Mononuclear cell (primary cell): ENCODE measurements at regions not wholly inside any gene's neighbourhood (a gene's known extent, or its start where the extent isn't known, plus 50 kb on each side); places are given as distances from the start of the nearest gene placed in this dataset.

Experiments used
- H3K27me3 ChIP-seq: 2 replicates; pipeline ENCODE4 v1.6.0; 2011; ENCODE audit warnings: low read length, control low read depth; ENCODE audit not compliant: insufficient read depth
- H3K4me1 ChIP-seq: 2 replicates; pipeline ENCODE4 v1.5.1; 2011; ENCODE audit warnings: mild to moderate bottlenecking, low read length, control low read depth; ENCODE audit not compliant: insufficient read depth
- H3K4me3 ChIP-seq: 2 replicates; pipeline ENCODE4 v1.5.1; 2011; ENCODE audit warnings: mild to moderate bottlenecking, low read length, moderate library complexity
- H3K9me3 ChIP-seq: 2 replicates; pipeline ENCODE4 v1.5.1; 2011; ENCODE audit warnings: low read depth, mild to moderate bottlenecking, control low read depth, low read length

GRCh38 chr14:71190770-71191374 lies 283.6 kb downstream of the PCNX1 start:
- Histone ChIP-seq H3K4me1 (no peaks in the 10 kb centered on the region), H3K27me3 (no peaks in the 10 kb centered on the region), H3K9me3 (no peaks in the 10 kb centered on the region), H3K4me3 (no peak overlapping the region)

- no peaks in the 10 kb centered on the region for H3K4me1 ChIP-seq
- no peaks in the 10 kb centered on the region for H3K9me3 ChIP-seq
- no peaks in the 10 kb centered on the region for H3K27me3 ChIP-seq
- no peak overlapping the region for H3K4me3 ChIP-seq
Measured at GRCh38 chr14:71193663-71194062, 286.4 kb downstream of the PCNX1 start.

- no peaks in the 10 kb centered on the region for H3K9me3 ChIP-seq
- H3K4me1 ChIP-seq = no peaks in the 10 kb centered on the region
- H3K4me3 ChIP-seq = no peak overlapping the region
- no peaks in the 10 kb centered on the region for H3K27me3 ChIP-seq
Measured at GRCh38 chr14:71194251-71194650, 287.0 kb downstream of the PCNX1 start.

GRCh38 chr14:71196921-71197320 lies 289.7 kb downstream of the PCNX1 start:
- Histone ChIP-seq H3K9me3 (no peaks in the 10 kb centered on the region), H3K4me1 (no peaks in the 10 kb centered on the region), H3K4me3 (no peak overlapping the region), H3K27me3 (no peaks in the 10 kb centered on the region)

- Histone ChIP-seq H3K27me3 (no peaks in the 10 kb centered on the region), H3K4me1 (no peaks in the 10 kb centered on the region), H3K4me3 (no peak overlapping the region), H3K9me3 (no peaks in the 10 kb centered on the region)
Measured at GRCh38 chr14:71198687-71199086, 291.4 kb downstream of the PCNX1 start.

GRCh38 chr14:71201840-71202239 lies 294.6 kb downstream of the PCNX1 start:
- no peak overlapping the region for H3K4me3 ChIP-seq
- no peaks in the 10 kb centered on the region for H3K9me3 ChIP-seq
- H3K4me1 ChIP-seq = no peaks in the 10 kb centered on the region
- no peaks in the 10 kb centered on the region for H3K27me3 ChIP-seq

- Histone ChIP-seq H3K9me3 (no peaks in the 10 kb centered on the region), H3K4me3 (no peak overlapping the region), H3K27me3 (no peaks in the 10 kb centered on the region), H3K4me1 (no peaks in the 10 kb centered on the region)
Measured at GRCh38 chr14:71202881-71203280, 295.6 kb downstream of the PCNX1 start.

GRCh38 chr14:71203306-71203705 lies 296.0 kb downstream of the PCNX1 start:
- Histone ChIP-seq H3K4me1 (no peaks in the 10 kb centered on the region), H3K27me3 (no peaks in the 10 kb centered on the region), H3K4me3 (no peak overlapping the region), H3K9me3 (no peaks in the 10 kb centered on the region)

- Histone ChIP-seq H3K4me3 (no peak overlapping the region), H3K4me1 (no peaks in the 10 kb centered on the region), H3K27me3 (no peaks in the 10 kb centered on the region), H3K9me3 (no peaks in the 10 kb centered on the region)
Measured at GRCh38 chr14:71204231-71204630, 297.0 kb downstream of the PCNX1 start.

- Histone ChIP-seq H3K4me3 (no peak overlapping the region), H3K4me1 (no peaks in the 10 kb centered on the region), H3K27me3 (no peaks in the 10 kb centered on the region), H3K9me3 (no peaks in the 10 kb centered on the region)
Measured at GRCh38 chr14:71204768-71205167, 297.5 kb downstream of the PCNX1 start.

GRCh38 chr14:71206123-71206522 lies 298.9 kb downstream of the PCNX1 start:
- no peak overlapping the region for H3K4me3 ChIP-seq
- H3K27me3 ChIP-seq = no peaks in the 10 kb centered on the region
- H3K9me3 ChIP-seq = no peaks in the 10 kb centered on the region
- no peaks in the 10 kb centered on the region for H3K4me1 ChIP-seq

GRCh38 chr14:71206766-71207371 lies 299.6 kb downstream of the PCNX1 start:
- H3K9me3 ChIP-seq = no peaks in the 10 kb centered on the region
- H3K4me3 ChIP-seq = no peak overlapping the region
- no peaks in the 10 kb centered on the region for H3K27me3 ChIP-seq
- no peaks in the 10 kb centered on the region for H3K4me1 ChIP-seq

- H3K9me3 ChIP-seq = no peaks in the 10 kb centered on the region
- H3K4me3 ChIP-seq = no peak overlapping the region
- H3K27me3 ChIP-seq = no peaks in the 10 kb centered on the region
- H3K4me1 ChIP-seq = no peaks in the 10 kb centered on the region
Measured at GRCh38 chr14:71208702-71209357, 301.6 kb downstream of the PCNX1 start.

- H3K4me1 ChIP-seq = no peaks in the 10 kb centered on the region
- no peak overlapping the region for H3K4me3 ChIP-seq
- no peaks in the 10 kb centered on the region for H3K9me3 ChIP-seq
- H3K27me3 ChIP-seq = no peaks in the 10 kb centered on the region
Measured at GRCh38 chr14:71209888-71210287, 302.6 kb downstream of the PCNX1 start.

- H3K27me3 ChIP-seq = no peaks in the 10 kb centered on the region
- H3K9me3 ChIP-seq = no peaks in the 10 kb centered on the region
- H3K4me1 ChIP-seq = no peaks in the 10 kb centered on the region
- no peak overlapping the region for H3K4me3 ChIP-seq
Measured at GRCh38 chr14:71212093-71212492, 304.8 kb downstream of the PCNX1 start.

GRCh38 chr14:71212683-71213107 lies 305.4 kb downstream of the PCNX1 start:
- no peaks in the 10 kb centered on the region for H3K9me3 ChIP-seq
- no peak overlapping the region for H3K4me3 ChIP-seq
- H3K4me1 ChIP-seq = no peaks in the 10 kb centered on the region
- H3K27me3 ChIP-seq = no peaks in the 10 kb centered on the region
